ENCODE measurements at regions not wholly inside any gene's neighbourhood (a gene's known extent, or its start where the extent isn't known, plus 50 kb on each side); places are given as distances from the start of the nearest gene placed in this dataset.

GRCh38 chr19:27744926-27745768, 1467.8 kb downstream of the UQCRFS1 start:
- Histone ChIP-seq H3K27ac (ENCODE audit: low read depth, low read length) (no peak overlapping the region), H3K4me3 (ENCODE audit: low read depth in 1 of 2, low read length in 2 of 2) (no peak overlapping the region), H3K27me3 (ENCODE audit: control insufficient read depth in 1 of 2, insufficient read depth in 2 of 2, low read length in 2 of 2) (no peaks in the 10 kb centered on the region), H3K4me1 (ENCODE audit: control insufficient read depth in 1 of 2, insufficient read depth in 2 of 2, low read length in 2 of 2) (no peaks in the 10 kb centered on the region), H3K9ac (ENCODE audit: low read depth in 1 of 2, low read length in 2 of 2) (no peak overlapping the region), H3K36me3 (ENCODE audit: control insufficient read depth in 1 of 2, insufficient read depth in 2 of 2, low read length in 2 of 2) (no peaks in the 10 kb centered on the region), H3K9me3 (ENCODE audit: control insufficient read depth in 1 of 2, low read length in 2 of 2) (peaks cover 16 to 19% of the 10 kb centered on the region in 2 donors)

DNA sequence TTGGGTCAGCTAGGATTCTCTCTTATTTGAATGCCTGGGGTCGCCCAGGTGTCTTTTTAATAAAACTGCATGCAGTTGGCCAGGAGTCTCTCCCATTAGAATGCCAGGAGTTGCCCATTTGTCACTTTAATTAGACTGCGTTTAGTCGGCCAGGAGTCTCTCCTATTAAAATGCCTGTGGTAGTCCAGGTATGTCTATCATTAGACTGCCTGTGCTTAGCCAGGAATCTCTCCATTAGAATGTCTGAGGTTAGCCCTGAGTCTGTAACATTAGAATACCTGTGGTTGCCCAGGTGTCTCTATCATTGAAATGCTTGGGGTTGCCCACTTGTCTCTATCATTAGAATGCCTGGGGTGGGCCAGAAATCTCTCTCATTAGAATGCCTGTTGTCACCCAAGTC, 1470.9 kb downstream of the UQCRFS1 start:
- H3K27ac ChIP-seq (ENCODE audit: low read depth, low read length) = no peak overlapping the region
- H3K4me1 ChIP-seq (ENCODE audit: control insufficient read depth in 1 of 2, insufficient read depth in 2 of 2, low read length in 2 of 2) = no peaks in the 10 kb centered on the region
- H3K9ac ChIP-seq (ENCODE audit: low read depth in 1 of 2, low read length in 2 of 2) = no peak overlapping the region
- no peak overlapping the region for H3K4me3 ChIP-seq (ENCODE audit: low read depth in 1 of 2, low read length in 2 of 2)
- no peaks in the 10 kb centered on the region for H3K27me3 ChIP-seq (ENCODE audit: control insufficient read depth in 1 of 2, insufficient read depth in 2 of 2, low read length in 2 of 2)
- H3K9me3 ChIP-seq (ENCODE audit: control insufficient read depth in 1 of 2, low read length in 2 of 2) = peaks cover 16 to 32% of the 10 kb centered on the region in 2 donors
- H3K36me3 ChIP-seq (ENCODE audit: control insufficient read depth in 1 of 2, insufficient read depth in 2 of 2, low read length in 2 of 2) = no peaks in the 10 kb centered on the region

DNA sequence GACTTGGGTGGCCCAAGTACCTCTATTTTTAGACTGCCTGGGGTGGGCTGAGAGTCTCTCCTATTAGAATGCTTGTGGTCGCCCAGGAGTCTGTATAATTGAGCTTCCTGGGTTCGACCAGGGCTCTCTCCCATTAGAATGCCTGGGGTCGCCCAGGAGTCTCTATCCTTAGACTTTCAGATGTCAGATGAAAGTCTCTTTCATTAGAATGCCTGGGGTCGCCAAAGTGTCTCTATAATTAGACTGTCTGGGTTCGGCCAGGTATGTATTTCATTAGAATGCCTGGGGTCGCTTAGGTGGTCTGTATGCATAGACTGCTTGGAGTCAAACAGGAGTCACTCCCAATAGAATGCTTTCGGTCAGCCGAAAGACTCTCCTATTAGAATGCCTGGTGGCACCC, 1471.7 kb downstream of the UQCRFS1 start:
- no peaks in the 10 kb centered on the region for H3K36me3 ChIP-seq (ENCODE audit: control insufficient read depth in 1 of 2, insufficient read depth in 2 of 2, low read length in 2 of 2)
- no peaks in the 10 kb centered on the region for H3K4me1 ChIP-seq (ENCODE audit: control insufficient read depth in 1 of 2, insufficient read depth in 2 of 2, low read length in 2 of 2)
- H3K4me3 ChIP-seq (ENCODE audit: low read depth in 1 of 2, low read length in 2 of 2) = no peak overlapping the region
- H3K9ac ChIP-seq (ENCODE audit: low read depth in 1 of 2, low read length in 2 of 2) = no peak overlapping the region
- H3K27ac ChIP-seq (ENCODE audit: low read depth, low read length) = no peak overlapping the region
- no peaks in the 10 kb centered on the region for H3K27me3 ChIP-seq (ENCODE audit: control insufficient read depth in 1 of 2, insufficient read depth in 2 of 2, low read length in 2 of 2)
- H3K9me3 ChIP-seq (ENCODE audit: control insufficient read depth in 1 of 2, low read length in 2 of 2) = peaks cover 16 to 34% of the 10 kb centered on the region in 2 donors

GRCh38 chr19:27740396-27740795, 1472.6 kb downstream of the UQCRFS1 start:
- no peak overlapping the region for H3K27ac ChIP-seq (ENCODE audit: low read depth, low read length)
- no peaks in the 10 kb centered on the region for H3K27me3 ChIP-seq (ENCODE audit: control insufficient read depth in 1 of 2, insufficient read depth in 2 of 2, low read length in 2 of 2)
- H3K4me1 ChIP-seq (ENCODE audit: control insufficient read depth in 1 of 2, insufficient read depth in 2 of 2, low read length in 2 of 2) = no peaks in the 10 kb centered on the region
- peaks cover 8 to 37% of the 10 kb centered on the region in 2 donors for H3K9me3 ChIP-seq (ENCODE audit: control insufficient read depth in 1 of 2, low read length in 2 of 2)
- no peak overlapping the region for H3K9ac ChIP-seq (ENCODE audit: low read depth in 1 of 2, low read length in 2 of 2)
- no peaks in the 10 kb centered on the region for H3K36me3 ChIP-seq (ENCODE audit: control insufficient read depth in 1 of 2, insufficient read depth in 2 of 2, low read length in 2 of 2)
- H3K4me3 ChIP-seq (ENCODE audit: low read depth in 1 of 2, low read length in 2 of 2) = no peak overlapping the region

- H3K27me3 ChIP-seq (ENCODE audit: control insufficient read depth in 1 of 2, insufficient read depth in 2 of 2, low read length in 2 of 2) = no peaks in the 10 kb centered on the region
- H3K36me3 ChIP-seq (ENCODE audit: control insufficient read depth in 1 of 2, insufficient read depth in 2 of 2, low read length in 2 of 2) = no peaks in the 10 kb centered on the region
- peaks cover 11 to 46% of the 10 kb centered on the region in 2 donors for H3K9me3 ChIP-seq (ENCODE audit: control insufficient read depth in 1 of 2, low read length in 2 of 2)
- H3K9ac ChIP-seq (ENCODE audit: low read depth in 1 of 2, low read length in 2 of 2) = no peak overlapping the region
- no peaks in the 10 kb centered on the region for H3K4me1 ChIP-seq (ENCODE audit: control insufficient read depth in 1 of 2, insufficient read depth in 2 of 2, low read length in 2 of 2)
- no peak overlapping the region for H3K27ac ChIP-seq (ENCODE audit: low read depth, low read length)
- no peak overlapping the region for H3K4me3 ChIP-seq (ENCODE audit: low read depth in 1 of 2, low read length in 2 of 2)
These were observed 1474.3 kb downstream of the UQCRFS1 start for GRCh38 chr19:27738569-27739193.

DNA sequence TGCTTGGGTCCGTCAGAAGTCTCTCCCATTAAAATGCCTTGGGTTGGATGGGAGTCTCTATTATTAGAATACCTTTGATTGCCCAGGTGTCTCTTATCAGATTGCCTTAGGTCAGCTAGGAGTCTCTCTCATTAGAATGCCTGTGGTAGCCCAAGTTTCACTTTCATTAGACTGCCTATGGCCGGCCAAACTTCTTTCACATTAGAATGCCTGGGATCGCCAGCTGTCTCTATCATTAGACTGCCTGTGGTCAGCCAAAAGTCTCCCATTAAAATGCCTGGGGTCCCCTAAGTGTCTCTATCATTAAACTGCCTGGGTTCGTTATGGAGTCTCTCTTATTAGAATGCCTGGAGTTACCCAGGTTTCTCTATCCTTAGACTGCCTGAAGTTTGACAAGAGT, 1476.7 kb downstream of the UQCRFS1 start:
- Histone ChIP-seq H3K4me1 (ENCODE audit: control insufficient read depth in 1 of 2, insufficient read depth in 2 of 2, low read length in 2 of 2) (no peaks in the 10 kb centered on the region), H3K4me3 (ENCODE audit: low read depth in 1 of 2, low read length in 2 of 2) (no peak overlapping the region), H3K36me3 (ENCODE audit: control insufficient read depth in 1 of 2, insufficient read depth in 2 of 2, low read length in 2 of 2) (no peaks in the 10 kb centered on the region), H3K27me3 (ENCODE audit: control insufficient read depth in 1 of 2, insufficient read depth in 2 of 2, low read length in 2 of 2) (no peaks in the 10 kb centered on the region), H3K27ac (ENCODE audit: low read depth, low read length) (no peak overlapping the region), H3K9me3 (ENCODE audit: control insufficient read depth in 1 of 2, low read length in 2 of 2) (peaks cover 23 to 60% of the 10 kb centered on the region in 2 donors), H3K9ac (ENCODE audit: low read depth in 1 of 2, low read length in 2 of 2) (no peak overlapping the region)

GRCh38 chr19:27735314-27735713, 1477.6 kb downstream of the UQCRFS1 start:
- H3K27ac ChIP-seq (ENCODE audit: low read depth, low read length) = no peak overlapping the region
- peaks cover 26 to 67% of the 10 kb centered on the region in 2 donors for H3K9me3 ChIP-seq (ENCODE audit: control insufficient read depth in 1 of 2, low read length in 2 of 2)
- no peak overlapping the region for H3K4me3 ChIP-seq (ENCODE audit: low read depth in 1 of 2, low read length in 2 of 2)
- no peak overlapping the region for H3K9ac ChIP-seq (ENCODE audit: low read depth in 1 of 2, low read length in 2 of 2)
- H3K36me3 ChIP-seq (ENCODE audit: control insufficient read depth in 1 of 2, insufficient read depth in 2 of 2, low read length in 2 of 2) = no peaks in the 10 kb centered on the region
- H3K4me1 ChIP-seq (ENCODE audit: control insufficient read depth in 1 of 2, insufficient read depth in 2 of 2, low read length in 2 of 2) = no peaks in the 10 kb centered on the region
- no peaks in the 10 kb centered on the region for H3K27me3 ChIP-seq (ENCODE audit: control insufficient read depth in 1 of 2, insufficient read depth in 2 of 2, low read length in 2 of 2)

GRCh38 chr19:27734496-27735220, 1478.3 kb downstream of the UQCRFS1 start:
- Histone ChIP-seq H3K4me1 (ENCODE audit: control insufficient read depth in 1 of 2, insufficient read depth in 2 of 2, low read length in 2 of 2) (no peaks in the 10 kb centered on the region), H3K27ac (ENCODE audit: low read depth, low read length) (no peak overlapping the region), H3K4me3 (ENCODE audit: low read depth in 1 of 2, low read length in 2 of 2) (no peak overlapping the region), H3K9me3 (ENCODE audit: control insufficient read depth in 1 of 2, low read length in 2 of 2) (peaks cover 28 to 72% of the 10 kb centered on the region in 2 donors), H3K36me3 (ENCODE audit: control insufficient read depth in 1 of 2, insufficient read depth in 2 of 2, low read length in 2 of 2) (no peaks in the 10 kb centered on the region), H3K27me3 (ENCODE audit: control insufficient read depth in 1 of 2, insufficient read depth in 2 of 2, low read length in 2 of 2) (no peaks in the 10 kb centered on the region), H3K9ac (ENCODE audit: low read depth in 1 of 2, low read length in 2 of 2) (no peak overlapping the region)

DNA sequence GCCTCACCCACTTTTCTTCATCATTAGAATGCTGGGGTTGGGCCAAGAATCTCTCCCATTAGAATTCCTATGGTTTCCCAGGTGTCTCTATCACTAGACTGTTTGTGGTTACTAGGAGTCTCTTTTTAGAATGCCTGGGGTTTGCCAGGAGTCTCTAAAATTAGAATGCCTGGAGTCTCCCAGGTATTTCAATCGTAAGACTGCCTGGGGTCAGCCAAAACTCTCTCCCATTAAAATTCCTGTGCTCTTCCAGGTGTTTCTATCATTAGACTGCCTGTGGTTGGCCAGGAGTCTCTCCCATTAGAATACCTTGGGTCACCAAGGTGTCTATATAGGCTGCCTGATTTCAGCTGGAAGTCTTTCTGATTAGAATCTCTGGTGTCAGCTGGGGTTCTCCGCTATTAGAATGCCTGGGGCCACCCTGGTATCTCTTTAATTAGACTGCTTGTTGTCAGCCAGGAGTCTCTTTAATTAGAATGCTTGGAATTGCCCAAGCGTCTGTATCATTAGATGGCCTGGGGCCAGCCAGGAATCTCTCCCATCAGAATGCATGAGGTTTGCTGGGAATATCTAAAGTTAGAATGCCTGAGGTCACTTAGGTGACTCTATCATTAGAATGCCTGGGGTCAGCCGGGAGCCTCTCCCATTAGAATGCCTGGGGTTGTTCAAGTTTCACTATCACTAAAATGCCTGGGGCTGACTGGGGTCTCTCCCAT, 1479.2 kb downstream of the UQCRFS1 start:
- Histone ChIP-seq H3K27ac (ENCODE audit: low read depth, low read length) (no peak overlapping the region), H3K9me3 (ENCODE audit: control insufficient read depth in 1 of 2, low read length in 2 of 2) (peaks cover 30 to 73% of the 10 kb centered on the region in 2 donors), H3K4me1 (ENCODE audit: control insufficient read depth in 1 of 2, insufficient read depth in 2 of 2, low read length in 2 of 2) (no peaks in the 10 kb centered on the region), H3K27me3 (ENCODE audit: control insufficient read depth in 1 of 2, insufficient read depth in 2 of 2, low read length in 2 of 2) (no peaks in the 10 kb centered on the region), H3K9ac (ENCODE audit: low read depth in 1 of 2, low read length in 2 of 2) (no peak overlapping the region), H3K4me3 (ENCODE audit: low read depth in 1 of 2, low read length in 2 of 2) (no peak overlapping the region), H3K36me3 (ENCODE audit: control insufficient read depth in 1 of 2, insufficient read depth in 2 of 2, low read length in 2 of 2) (no peaks in the 10 kb centered on the region)
